ENCODE measurements at regions not wholly inside any gene's neighbourhood (a gene's known extent, or its start where the extent isn't known, plus 50 kb on each side); places are given as distances from the start of the nearest gene placed in this dataset.
"Not testable (repeated sequence)": the region's sequence is repeated elsewhere in the genome, so short reads cannot be mapped to it uniquely, and the experiment has no call there.

GRCh38 chr3:110344487-110344886, 727.1 kb upstream of the NECTIN3 start:
- intact Hi-C loops (cut with DNase I): no loop called here
- no peak for DNase-seq (ENCODE audit: low spot score)

GRCh38 chr3:110344897-110345767, 726.5 kb upstream of the NECTIN3 start:
- no peak for DNase-seq (ENCODE audit: low spot score)
- intact Hi-C loops (cut with DNase I): no loop called here

GRCh38 chr3:110349295-110349694, 722.3 kb upstream of the NECTIN3 start:
- intact Hi-C loops (cut with DNase I): no loop called here
- DNase-seq (ENCODE audit: low spot score): no peak

GRCh38 chr3:110352841-110353604, 718.6 kb upstream of the NECTIN3 start:
- no peak for DNase-seq (ENCODE audit: low spot score)
- intact Hi-C loops (cut with DNase I): no loop called here

GRCh38 chr3:110362751-110363150, 708.9 kb upstream of the NECTIN3 start:
- no peak for DNase-seq (ENCODE audit: low spot score)
- intact Hi-C loops (cut with DNase I): no loop called here

GRCh38 chr3:110367289-110367688, 704.3 kb upstream of the NECTIN3 start:
- DNase-seq (ENCODE audit: low spot score); intact Hi-C loops (cut with DNase I): not testable (repeated sequence)

- DNase-seq (ENCODE audit: low spot score): no peak
- intact Hi-C loops (cut with DNase I): no loop called here
Observed at GRCh38 chr3:110375751-110376518, 695.7 kb upstream of the NECTIN3 start.

- intact Hi-C loops (cut with DNase I): no loop called here
- no peak for DNase-seq (ENCODE audit: low spot score)
Observed at GRCh38 chr3:110378481-110378880, 693.1 kb upstream of the NECTIN3 start.

GRCh38 chr3:110381992-110382391, 689.6 kb upstream of the NECTIN3 start:
- intact Hi-C loops (cut with DNase I): no loop called here
- DNase-seq (ENCODE audit: low spot score): no peak

- intact Hi-C loops (cut with DNase I): no loop called here
Observed at GRCh38 chr3:110383356-110383755, 688.3 kb upstream of the NECTIN3 start.

GRCh38 chr3:110384601-110385000, 687.0 kb upstream of the NECTIN3 start:
- intact Hi-C loops (cut with DNase I): no loop called here
- DNase-seq (ENCODE audit: low spot score): no peak

More at GRCh38 chr3:110383356-110383755, 688.3 kb upstream of the NECTIN3 start:
- no peak for DNase-seq (ENCODE audit: low spot score)

GRCh38 chr3:110389005-110389404, 682.6 kb upstream of the NECTIN3 start:
- intact Hi-C loops (cut with DNase I): no loop called here
- no peak for DNase-seq (ENCODE audit: low spot score)

- intact Hi-C loops (cut with DNase I): no loop called here
- no peak for DNase-seq (ENCODE audit: low spot score)
Observed at GRCh38 chr3:110390372-110390771, 681.2 kb upstream of the NECTIN3 start.

- intact Hi-C loops (cut with DNase I): no loop called here
- no peak for DNase-seq (ENCODE audit: low spot score)
Observed at GRCh38 chr3:110391042-110391441, 680.6 kb upstream of the NECTIN3 start.

GRCh38 chr3:110391640-110392395, 679.8 kb upstream of the NECTIN3 start:
- no peak for DNase-seq (ENCODE audit: low spot score)
- intact Hi-C loops (cut with DNase I): no loop called here

GRCh38 chr3:110393941-110394340, 677.7 kb upstream of the NECTIN3 start:
- no peak for DNase-seq (ENCODE audit: low spot score)
- intact Hi-C loops (cut with DNase I): no loop called here

GRCh38 chr3:110397115-110397514, 674.5 kb upstream of the NECTIN3 start:
- DNase-seq (ENCODE audit: low spot score): no peak
- intact Hi-C loops (cut with DNase I): no loop called here

- intact Hi-C loops (cut with DNase I): no loop called here
- DNase-seq (ENCODE audit: low spot score): no peak
Observed at GRCh38 chr3:110400315-110400714, 671.3 kb upstream of the NECTIN3 start.

- no peak for DNase-seq (ENCODE audit: low spot score)
Observed at GRCh38 chr3:110405830-110406585, 665.6 kb upstream of the NECTIN3 start.

More at GRCh38 chr3:110405830-110406585, 665.6 kb upstream of the NECTIN3 start:
- intact Hi-C loops (cut with DNase I): no loop called here
